GM18858 (cell line): ENCODE measurements at regions not wholly inside any gene's neighbourhood (a gene's known extent, or its start where the extent isn't known, plus 50 kb on each side); places are given as distances from the start of the nearest gene placed in this dataset.

Experiments used
- ATAC-seq: cut with Tn5 transposase; IDR thresholded peaks from one replicate; pipeline ENCODE4 v1.9.1; 2021; ENCODE audit not compliant: unreplicated experiment

DNA sequence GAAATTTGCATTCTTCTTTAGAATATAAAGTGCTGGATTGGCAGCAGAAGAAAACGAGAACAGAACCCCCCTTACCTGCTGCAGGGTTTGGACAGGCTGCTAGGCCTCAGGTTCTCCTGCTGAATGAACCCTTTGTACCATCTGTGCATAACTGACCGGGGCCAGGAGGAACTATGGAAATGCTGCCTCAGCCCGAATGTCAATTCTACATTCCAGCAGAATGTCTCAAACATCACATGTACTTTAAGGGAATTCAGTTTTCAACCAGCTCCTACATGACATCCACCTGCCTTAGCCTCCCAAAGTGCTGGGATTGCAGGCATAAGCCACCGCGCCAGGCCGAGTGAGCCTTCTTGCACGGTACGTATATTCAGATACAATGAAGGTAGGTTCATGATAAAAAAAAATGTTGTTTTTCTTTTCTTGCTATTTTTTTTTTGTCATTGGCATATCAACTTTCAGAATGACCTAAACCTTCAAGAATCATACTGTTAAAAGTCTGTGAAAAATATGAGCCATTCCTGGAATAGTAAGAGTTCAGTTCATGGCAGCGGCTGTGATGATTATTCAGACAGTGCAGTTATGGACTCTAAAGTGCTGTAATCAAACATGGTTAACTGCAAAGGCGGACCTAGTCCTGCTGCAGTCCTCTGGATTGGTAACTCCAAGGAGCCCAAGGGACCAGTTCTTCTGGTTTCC, 84.4 kb upstream of the TNS3 start:
- ATAC-seq = no peak

DNA sequence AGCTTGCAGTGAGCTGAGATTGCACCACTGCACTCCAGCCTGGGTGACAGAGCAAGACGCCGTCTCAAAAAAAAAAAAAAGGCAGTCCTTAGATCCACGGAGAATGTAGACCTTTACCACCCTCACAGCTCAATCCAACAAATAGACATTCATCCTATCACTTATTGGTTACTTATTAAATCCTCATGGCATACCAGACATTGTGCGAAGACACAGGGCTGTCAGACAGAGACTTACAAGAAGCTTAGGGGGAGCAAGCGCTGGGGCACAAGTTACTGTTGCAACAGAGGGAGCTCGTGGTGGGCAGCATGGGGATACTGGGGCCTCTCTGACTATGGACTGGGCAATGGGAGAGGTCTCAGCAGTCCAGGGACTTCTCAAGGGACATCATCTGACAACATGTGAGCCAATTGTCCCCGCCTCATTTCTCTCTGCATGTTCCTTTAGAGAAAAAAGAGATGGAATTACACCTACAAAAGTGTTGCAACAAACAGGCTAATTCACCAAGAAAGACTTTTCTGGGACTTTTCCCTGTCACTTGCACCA, 82.8 kb upstream of the TNS3 start:
- ATAC-seq = no peak

DNA sequence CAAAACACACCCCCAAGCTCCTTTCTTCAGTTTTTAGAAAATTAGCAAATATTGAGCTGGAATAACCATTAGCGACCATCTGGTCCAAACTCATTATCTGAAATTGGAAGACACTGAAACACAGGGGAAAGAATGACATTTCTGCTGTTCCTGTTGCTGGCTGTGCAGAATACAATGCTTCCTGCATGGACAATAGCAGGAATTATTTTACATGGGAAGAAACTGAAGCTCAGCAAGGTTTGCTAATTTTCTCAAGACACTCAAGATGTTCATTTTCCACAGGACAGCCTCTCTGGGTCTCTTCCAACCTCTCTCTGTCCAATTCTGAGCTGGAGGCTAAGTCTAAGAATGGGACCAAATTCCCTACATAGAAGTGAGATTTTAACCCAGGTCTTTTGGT, 81.9 kb upstream of the TNS3 start:
- ATAC-seq = no peak

DNA sequence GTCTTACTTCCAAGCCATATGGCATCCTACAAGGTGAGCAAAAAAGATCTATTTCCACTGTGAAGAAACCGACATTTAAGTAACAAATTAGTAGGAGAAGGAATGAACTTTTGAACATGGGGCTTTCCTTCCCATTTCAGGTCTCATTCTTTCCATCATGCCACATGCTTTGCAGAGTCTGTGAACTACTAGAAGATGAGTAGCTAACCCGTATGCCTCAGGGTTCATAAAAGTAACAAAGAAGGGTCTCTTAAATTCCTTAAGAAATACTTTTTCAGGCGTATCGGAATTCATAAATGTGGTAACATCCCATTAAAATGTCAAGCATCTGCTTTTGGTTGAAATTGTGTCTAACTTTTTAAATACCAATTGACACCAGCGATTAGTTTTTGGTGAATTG, 81.3 kb upstream of the TNS3 start:
- ATAC-seq = no peak

DNA sequence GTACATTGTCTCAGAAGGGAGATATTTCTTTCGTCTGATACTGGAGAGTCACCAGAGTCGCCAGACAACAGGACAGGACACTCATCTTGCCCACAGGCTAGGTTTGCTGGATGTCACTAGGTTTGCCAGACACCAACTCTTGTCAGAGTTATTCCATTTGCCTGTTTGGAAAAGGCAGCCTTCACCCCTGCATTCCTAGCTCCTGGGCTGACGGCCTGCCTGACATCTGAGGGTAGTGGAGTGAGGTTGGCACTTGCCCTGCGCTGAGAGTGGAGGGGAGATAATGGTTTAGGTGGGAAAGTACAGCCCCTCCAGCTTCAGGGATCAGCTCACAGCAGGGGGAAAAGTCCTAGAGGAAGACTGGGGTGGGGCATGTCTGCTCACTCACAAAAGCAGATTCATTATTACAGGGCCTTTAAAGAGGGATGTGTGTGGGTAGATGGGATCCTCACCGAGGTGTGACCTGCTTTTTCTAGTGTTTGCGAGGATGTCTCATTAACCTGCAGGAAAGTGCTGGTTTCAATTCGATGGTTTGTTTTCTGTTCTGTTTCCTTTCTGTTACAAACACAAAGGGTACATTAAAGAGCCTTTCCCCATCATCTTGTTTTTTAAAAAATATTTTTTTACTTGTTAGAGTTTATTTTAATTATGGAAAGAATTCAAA, 79.3 kb upstream of the TNS3 start:
- ATAC-seq = peak; percentile 75

DNA sequence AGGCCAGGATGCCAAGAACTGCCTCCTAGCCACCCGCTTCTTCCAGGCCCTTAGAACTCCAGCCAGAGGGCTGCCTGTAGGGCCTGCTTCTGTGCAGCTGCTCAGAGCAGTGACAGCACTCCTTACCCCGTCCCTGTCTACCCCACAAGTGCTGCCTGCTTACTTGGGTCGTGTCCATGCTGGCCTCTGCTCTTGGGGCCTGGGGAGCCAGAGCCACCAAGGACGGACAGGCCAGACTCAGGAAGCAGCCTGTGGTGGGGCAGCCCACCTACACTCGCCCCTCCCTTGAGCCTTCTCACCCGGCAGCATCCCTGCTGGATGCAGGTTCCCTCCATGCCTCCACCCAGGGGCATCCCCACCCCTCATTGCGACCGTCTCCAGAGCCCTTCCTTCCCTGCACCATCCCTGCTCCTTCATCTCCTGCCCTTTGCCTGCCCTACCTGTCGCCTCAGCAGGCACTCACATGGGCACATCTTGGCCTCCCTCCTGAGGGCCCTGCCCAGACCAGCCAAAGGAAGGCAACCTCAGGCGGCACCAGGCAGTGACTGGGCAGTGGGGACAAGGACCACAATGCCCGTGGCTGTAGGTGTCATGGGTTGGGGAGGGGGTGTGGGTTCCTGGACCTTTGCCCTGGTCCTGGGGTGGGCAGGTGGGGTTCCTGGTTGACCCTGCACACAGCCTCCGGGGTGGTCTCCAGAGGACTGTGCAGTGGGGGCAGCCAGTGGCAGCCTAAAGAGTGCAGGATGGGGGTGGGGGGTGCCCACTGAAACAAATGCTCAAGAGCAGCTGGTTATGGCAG, 78.0 kb upstream of the TNS3 start:
- ATAC-seq = no peak

DNA sequence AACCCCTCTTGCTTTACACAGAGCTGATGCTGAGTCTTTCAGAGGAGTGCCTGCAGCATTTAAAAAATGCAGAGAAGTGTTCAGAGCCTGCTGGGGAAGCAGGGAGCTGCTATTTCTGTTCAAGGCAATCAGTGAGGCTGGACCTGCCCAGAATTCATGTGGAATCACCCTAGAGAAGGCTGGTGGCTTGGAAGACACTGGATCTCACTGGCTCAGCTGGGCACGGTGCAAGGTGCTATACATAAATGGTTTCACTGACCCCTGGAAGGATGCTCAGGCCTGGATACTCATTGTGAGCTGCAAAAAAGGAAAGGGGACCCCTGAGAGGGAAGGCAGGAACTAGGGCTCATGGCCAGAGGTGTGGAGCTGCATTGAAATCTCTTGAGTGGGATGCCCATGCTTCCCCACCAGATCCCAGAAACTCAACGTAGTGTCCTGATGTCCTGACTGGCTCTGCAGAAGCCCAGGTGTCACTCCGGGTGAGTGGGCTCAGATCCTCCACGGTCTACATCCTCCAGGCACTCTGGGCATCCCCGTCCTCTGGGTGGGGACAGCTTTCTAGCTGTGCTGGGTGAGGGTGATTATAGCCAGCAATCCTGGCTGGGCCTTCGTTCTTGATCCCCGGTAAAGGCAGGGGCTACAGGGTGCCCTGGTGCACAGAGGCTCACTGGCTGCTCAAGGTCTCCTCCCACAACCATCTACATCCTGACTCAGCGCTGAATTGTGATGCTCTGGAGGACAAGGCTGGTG, 77.2 kb upstream of the TNS3 start:
- ATAC-seq = no peak

DNA sequence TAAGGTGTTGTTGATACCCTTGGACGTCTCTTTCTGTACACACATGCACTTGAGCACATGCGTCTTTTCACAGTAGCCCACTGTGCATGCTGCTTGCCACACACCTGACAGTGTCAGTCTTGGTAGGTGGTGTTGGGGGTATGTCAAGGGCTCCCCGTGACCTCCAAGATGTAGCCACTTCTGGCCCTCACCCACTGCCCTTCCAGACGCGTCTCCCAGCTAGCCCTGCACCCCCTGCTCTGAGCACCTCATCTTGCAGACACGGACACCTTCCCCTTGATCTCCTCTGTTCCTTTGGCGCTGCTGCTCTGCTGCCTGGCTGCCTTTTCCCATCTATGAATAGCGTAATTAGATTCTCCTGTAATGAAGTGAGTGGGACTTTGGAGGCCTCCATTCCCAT, 75.2 kb upstream of the TNS3 start:
- no peak for ATAC-seq

DNA sequence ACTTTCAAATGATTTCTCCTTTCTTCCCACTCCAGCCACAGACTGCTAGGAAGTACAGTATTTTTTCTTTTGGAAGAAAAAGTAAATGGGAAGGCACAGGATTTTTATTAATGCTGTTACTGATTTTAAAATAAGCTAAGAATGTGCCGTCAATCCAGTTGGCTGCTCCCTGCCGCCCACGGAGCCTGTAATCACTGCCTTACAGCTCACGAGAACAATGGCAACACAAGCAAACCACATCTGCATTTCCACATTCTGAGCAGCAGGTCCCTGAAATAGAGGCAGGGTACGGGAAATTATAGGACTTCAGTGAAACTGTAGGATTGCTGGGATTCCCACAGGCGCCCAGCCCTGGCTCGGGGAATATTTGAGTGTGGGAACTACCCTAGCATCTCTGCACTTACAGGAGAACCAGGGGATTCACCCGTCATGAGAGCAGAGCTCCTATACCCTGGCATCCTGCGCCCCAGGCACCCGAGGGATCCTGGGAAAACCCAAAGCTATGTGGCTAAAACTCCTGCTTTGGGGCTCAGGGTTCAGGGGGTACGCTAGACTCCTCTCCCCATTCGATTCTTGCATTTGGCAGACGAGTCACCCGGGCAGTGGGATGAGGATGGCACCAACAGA, 72.9 kb upstream of the TNS3 start:
- no peak for ATAC-seq

DNA sequence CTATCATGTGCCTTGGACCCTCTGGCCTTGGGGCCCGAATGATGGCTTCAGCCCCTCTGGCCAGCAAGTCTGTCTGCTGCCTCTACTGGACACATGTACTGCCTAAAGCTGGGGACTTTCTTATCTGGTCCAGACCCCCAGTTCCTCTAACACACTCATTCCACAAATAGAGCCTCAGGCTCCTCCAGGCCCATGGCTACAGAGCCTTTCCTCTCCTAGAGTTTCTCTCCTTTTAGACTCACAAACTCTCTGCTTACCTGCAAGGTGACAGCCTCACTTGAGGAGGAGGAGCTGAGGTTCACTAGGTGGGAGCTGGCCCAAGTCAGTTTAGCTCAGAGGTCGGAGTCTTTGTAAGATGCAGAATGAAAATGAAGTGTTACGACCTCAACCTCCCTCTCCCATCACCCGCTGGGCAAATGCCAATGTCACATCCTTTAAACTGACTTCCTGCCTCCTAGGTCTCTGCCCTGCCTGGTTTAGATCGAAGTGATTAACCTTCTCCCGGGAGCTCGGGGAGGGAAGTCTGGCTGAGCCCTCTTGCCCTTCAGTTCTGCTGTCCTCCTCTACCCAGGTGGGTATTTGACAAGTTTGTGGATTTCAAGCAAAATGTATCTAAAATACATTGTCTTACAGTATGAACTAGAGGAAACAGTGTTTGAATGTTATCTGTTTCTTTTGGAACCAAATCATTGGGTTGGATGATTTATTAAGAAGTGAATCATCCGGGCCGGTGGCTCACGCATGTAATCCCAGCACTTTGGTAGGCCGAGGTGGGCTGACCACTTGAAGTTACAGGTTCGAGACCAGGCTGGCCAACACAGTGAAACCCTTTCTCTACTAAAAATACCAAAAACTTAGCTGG, 71.9 kb upstream of the TNS3 start:
- ATAC-seq = no peak

DNA sequence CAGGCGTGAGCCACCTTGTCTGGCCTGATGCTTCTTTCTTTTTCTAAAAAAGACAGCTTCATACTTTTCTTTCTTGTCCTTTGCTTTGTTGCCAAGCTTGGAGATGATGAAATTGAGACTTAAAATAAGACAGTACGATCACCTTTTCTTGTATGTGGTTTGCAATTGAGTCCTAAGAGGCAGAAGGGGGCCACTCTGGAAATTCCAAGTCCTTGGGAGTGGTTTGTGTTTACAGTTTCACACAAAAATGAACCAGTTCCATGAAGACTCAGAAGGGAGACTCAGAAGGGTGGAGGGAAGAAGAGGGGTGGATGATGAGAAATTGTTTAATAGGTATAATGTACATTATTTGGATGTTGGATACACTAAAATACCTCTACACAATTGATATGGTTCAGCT, 70.7 kb upstream of the TNS3 start:
- no peak for ATAC-seq

DNA sequence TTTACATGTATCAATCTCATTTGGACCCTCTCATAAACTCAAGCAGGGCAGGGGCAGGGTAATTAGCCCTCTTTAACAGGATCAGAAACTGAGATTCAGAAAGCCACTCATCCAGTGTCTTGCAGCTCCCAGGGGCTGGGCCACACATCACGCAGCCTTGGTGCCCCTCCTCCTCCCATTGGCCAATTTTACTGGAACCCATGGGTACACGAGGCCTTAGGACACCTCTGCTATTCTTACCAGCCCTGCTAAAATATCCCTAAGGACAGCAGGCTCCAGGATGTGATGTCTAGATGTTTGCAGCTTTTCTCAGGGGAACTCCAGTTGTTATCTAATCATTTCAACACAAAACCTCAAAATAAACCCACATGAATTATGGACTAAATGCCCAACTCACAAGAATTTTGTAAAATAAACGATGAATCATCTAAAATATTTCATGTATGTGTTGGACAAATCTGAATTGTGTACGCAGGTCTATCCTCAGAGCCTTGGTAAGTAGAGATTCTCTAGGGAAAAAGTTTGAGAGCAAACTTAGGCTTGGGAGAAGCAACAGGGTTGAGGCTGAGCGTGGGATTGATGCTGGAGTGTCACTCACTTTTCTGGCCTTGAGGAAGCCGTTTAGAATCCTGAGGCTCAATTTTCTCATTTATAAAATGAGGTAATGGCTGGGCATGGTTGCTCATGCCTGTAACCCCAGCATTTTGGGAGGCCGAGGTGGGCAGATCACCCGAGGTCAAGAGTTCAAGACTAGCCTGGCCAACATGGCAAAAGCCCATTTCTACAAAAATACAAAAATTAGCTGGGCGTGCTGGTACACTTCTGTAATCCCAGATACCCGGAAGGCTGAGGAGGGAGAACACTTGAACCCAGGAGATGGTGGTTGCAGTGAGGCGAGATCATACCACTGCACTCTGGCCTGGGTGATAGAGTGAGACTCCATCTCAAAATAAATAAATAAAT, 69.7 kb upstream of the TNS3 start:
- ATAC-seq = no peak

DNA sequence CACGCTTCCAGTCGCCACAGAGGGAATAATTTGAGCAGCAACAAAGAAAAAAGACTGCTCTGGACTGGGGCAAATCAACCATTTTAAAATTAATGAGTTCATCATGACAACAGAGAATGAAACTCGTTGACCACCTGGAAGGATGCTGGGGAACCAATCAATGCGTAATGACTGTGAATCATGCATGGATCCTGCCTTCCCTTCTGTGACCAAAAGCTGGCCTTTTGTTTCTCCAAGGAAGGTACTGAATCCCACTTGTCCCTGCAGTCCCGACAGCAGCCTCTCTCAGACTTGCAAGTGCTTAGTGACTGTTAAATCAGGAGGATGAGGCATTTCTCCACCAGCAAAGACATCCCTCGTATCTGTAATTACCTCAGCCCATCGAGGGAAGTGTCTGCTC, 68.0 kb upstream of the TNS3 start:
- ATAC-seq = no peak

DNA sequence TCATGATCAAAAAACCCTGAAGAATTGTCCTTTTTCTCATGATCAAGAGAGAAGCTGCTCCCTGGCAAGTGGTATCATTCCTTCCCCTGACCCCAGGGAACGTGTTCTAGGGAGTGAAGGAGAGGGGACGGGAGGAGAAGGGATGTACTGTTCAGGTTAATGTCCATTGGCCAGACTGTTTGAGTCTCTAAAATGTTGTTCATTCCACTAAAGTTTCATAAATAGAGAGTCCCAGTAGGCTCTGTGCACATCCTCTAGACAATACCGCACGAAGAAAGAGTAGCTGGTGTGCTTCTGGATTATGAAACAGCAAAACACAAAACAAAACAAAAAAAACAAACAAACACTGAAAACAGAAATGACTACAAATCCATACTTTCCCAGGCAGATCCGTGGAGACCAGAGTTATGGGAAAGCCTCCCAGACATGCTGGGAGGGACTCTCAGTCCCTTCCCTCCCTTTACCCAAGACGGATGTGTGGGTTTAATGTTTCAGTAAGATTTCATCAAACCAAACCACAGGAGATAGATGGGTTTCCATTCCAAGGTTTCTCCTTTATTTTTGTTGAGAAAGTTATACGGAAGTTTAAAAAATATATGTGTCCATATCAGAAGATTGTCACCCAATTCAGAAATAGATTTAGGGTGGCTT, 66.5 kb upstream of the TNS3 start:
- no peak for ATAC-seq

DNA sequence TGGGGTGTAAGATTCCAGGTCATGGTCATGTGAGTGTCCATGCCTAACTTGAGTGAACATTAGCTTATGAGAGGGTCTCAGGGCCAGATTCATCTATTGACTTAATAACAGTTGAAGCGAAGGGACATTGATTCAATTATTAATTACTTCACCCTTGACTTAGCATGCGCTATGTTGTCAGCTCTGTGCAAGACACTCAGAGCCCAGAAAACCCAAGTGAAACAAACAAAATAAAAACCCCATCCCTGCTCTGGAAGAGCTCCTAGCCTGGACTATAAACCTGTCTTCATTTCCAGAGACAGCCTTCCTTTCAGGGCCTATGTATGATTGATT, 66.0 kb upstream of the TNS3 start:
- no peak for ATAC-seq

DNA sequence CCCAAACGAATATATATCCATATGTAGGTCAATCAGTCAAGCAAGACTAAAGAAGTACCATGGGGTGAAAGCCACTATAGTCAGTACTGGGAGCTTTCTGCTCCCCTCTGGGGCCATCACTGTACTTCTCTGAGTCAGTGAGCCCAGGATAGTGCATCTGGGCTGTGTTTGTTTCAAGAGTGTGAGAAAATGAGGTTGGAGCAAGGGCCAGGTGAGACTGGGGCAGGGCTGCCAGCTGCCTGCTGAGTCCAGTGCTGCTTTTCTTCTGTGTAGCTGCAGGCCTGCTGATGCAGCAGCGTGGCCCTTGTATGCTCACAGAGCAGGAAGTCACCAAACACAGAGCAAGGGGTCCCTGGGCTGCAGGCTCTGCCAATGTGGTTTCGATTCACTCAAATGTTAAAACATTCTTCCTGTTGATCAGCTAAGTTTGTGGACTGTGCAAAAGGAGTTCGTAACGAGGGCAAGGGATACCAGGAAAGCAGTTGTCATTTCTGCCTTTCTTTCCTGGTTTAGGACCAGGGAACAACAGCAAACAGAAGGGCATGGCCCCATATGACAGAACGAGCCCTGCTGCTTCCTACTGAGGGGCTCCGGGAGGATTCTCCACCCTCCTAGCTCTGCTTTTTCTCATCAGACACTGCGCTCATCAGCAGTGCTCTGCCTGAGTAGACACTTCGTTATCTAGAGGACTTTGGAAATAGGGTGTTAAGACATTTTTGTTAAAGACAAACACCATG, 65.4 kb upstream of the TNS3 start:
- peak; percentile 69 for ATAC-seq

DNA sequence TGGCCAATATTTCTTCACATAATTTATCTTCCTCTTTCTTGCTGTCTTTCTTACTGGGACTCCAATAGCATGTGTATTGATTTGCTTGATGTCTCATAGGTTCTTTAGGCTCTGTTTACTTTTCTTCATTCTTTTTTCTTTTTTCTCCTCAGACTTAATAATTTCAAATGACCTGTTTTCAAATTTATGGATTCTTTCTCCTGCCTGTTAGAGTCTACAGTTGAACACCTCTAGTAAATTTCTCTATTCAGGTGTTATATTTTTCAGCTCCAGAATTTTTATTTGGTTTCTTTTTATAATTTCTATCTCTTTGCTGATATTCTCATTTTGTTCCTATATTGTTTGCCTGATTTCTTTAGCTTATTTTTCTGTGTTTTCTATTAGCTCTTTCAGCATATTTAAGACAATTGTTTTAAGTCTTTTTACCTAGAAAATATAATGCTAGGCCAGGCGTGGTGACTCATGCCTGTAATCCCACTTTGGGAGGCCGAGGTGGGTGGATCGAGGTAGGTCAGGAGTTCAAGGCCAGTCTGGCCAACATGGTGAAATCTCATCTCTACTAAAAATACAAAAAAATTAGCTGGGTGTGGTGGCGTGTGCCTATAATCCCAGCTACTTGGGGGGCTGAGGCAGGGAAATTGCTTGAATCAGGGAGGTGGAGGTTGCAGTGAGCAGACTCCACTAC, 61.9 kb upstream of the TNS3 start:
- ATAC-seq = no peak
